ENCODE measurements at regions not wholly inside any gene's neighbourhood (a gene's known extent, or its start where the extent isn't known, plus 50 kb on each side); places are given as distances from the start of the nearest gene placed in this dataset.
"Not testable (repeated sequence)": the region's sequence is repeated elsewhere in the genome, so short reads cannot be mapped to it uniquely, and the experiment has no call there.

GRCh38 chr4:85177679-85178078 is 211.2 kb upstream of the WDFY3 start:
- H3K4me1 ChIP-seq: no peaks in the 10 kb centered on the region
- DNase-seq (ENCODE audit: extremely low spot score): no peak
- H3K4me3 ChIP-seq: no peak overlapping the region
- H3K27ac ChIP-seq (replicated peaks in 1 of 4): no peak overlapping the region
- no peaks in the 10 kb centered on the region for H3K9me3 ChIP-seq
- TF ChIP-seq POLR2AphosphoS5 (IDR thresholded peaks at IDR 0.05) (no peak), POLR2A (IDR thresholded peaks at IDR 0.05; ENCODE audit: low read depth) (no peak), CTCF (IDR thresholded peaks at IDR 0.05) (no peak), EP300 (IDR thresholded peaks at IDR 0.05) (no peak)
- H3K36me3 ChIP-seq: no peaks in the 10 kb centered on the region
- H3K27me3 ChIP-seq: no peaks in the 10 kb centered on the region
- intact Hi-C loops (cut with DNase I): no loop called here

DNA sequence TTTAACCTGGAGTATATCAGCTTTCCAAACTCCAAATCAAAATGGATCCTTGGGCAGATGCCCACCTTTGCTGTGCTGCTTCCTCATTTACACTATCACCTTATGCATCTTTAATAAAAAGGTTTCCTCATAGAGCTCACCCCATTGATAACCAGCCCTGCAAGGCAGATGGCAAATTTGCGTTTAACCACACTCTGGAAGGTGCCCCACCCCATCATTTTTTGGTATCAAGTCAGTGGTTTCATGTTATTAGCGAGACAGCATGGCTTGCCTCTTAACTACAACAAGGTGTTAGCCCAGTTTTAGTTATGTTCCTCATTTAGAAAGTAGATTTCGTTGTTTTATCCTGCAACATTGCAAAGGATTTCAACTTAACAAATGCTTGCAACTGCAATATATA is 214.0 kb upstream of the WDFY3 start:
- TF ChIP-seq POLR2A (IDR thresholded peaks at IDR 0.05; ENCODE audit: low read depth) (no peak), CTCF (IDR thresholded peaks at IDR 0.05) (no peak), POLR2AphosphoS5 (IDR thresholded peaks at IDR 0.05) (no peak)
- H3K27me3 ChIP-seq: no peaks in the 10 kb centered on the region
- no peak for DNase-seq (ENCODE audit: extremely low spot score)
- no peak overlapping the region for H3K27ac ChIP-seq (replicated peaks in 1 of 4)
- H3K4me1 ChIP-seq: no peaks in the 10 kb centered on the region
- no peaks in the 10 kb centered on the region for H3K9me3 ChIP-seq
- no peak overlapping the region for H3K4me3 ChIP-seq
- WGBS: 76% methylated on average over 3 of the region's 3 CpGs
- H3K36me3 ChIP-seq: no peaks in the 10 kb centered on the region
- intact Hi-C loops (cut with DNase I): no loop called here

GRCh38 chr4:85187106-85187505 is 220.6 kb upstream of the WDFY3 start:
- H3K27me3 ChIP-seq: no peaks in the 10 kb centered on the region
- H3K36me3 ChIP-seq: no peaks in the 10 kb centered on the region
- H3K4me1 ChIP-seq: no peaks in the 10 kb centered on the region
- no peak for DNase-seq (ENCODE audit: extremely low spot score)
- 81% methylated on average over 1 of the region's 1 CpG for WGBS
- TF ChIP-seq POLR2A (IDR thresholded peaks at IDR 0.05; ENCODE audit: low read depth) (no peak), CTCF (IDR thresholded peaks at IDR 0.05) (no peak), POLR2AphosphoS5 (IDR thresholded peaks at IDR 0.05) (no peak), EP300 (IDR thresholded peaks at IDR 0.05) (no peak)
- H3K4me3 ChIP-seq: no peak overlapping the region
- intact Hi-C loops (cut with DNase I): no loop called here
- no peaks in the 10 kb centered on the region for H3K9me3 ChIP-seq
- H3K27ac ChIP-seq (replicated peaks in 1 of 4): no peak overlapping the region

DNA sequence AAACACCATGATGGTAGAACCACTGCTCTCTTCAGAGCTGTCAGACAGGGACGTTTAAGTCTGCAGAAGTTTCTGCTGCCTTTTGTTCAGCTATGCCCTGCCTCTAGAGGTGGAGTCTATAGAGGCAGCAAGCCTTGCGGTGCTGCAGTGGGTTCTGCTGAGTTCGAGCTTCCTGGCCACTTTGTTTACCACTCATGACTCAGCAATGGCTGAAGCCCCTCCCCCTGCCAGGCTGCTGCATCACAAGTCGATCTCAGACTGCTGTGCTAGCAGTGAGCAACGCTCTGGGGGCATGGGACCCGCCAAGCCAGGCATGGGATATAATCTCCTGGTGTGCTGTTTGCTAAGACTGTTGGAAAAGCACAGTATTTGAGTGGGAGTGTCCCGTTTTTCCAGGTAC is 229.5 kb upstream of the WDFY3 start:
- 59% methylated on average over 4 of the region's 7 CpGs for WGBS
- H3K27ac ChIP-seq (replicated peaks in 1 of 4); DNase-seq (ENCODE audit: extremely low spot score); H3K4me1 ChIP-seq; H3K36me3 ChIP-seq; intact Hi-C loops (cut with DNase I); H3K27me3 ChIP-seq; H3K4me3 ChIP-seq: not testable (repeated sequence)
- H3K9me3 ChIP-seq: peaks cover 0 to 22% (median 13%) of the 10 kb centered on the region in 4 donors

DNA sequence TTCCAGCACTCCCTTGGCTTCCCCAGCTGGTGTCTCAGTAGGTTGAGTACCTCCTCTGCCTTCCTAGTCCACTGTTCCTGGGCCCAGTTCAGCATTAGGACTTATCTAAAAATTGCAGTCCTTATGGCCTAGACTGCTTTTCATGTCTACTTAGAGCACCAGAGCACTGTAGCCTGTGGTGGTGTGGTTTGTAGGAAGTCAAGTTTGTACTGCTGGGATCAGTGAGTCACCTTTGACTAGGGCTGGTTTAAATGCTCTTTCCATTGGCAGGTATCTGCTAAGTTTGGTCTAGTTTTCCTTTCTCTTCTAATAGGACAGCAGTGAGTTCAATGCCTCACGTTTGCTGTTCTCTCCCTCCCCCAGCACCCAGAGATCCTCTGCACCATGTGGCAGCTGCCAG is 233.6 kb upstream of the WDFY3 start:
- Histone ChIP-seq H3K27me3 (no peaks in the 10 kb centered on the region), H3K27ac (replicated peaks in 1 of 4) (no peak overlapping the region), H3K9me3 (peaks cover 0 to 32% (median 16%) of the 10 kb centered on the region in 4 donors), H3K4me1 (no peaks in the 10 kb centered on the region), H3K4me3 (no peak overlapping the region), H3K36me3 (no peaks in the 10 kb centered on the region)
- TF ChIP-seq CTCF (IDR thresholded peaks at IDR 0.05) (no peak), POLR2AphosphoS5 (IDR thresholded peaks at IDR 0.05) (no peak), POLR2A (IDR thresholded peaks at IDR 0.05; ENCODE audit: low read depth) (no peak), EP300 (IDR thresholded peaks at IDR 0.05) (no peak)
- intact Hi-C loops (cut with DNase I): no loop called here
- no peak for DNase-seq (ENCODE audit: extremely low spot score)
- WGBS: 64% methylated on average over 1 of the region's 1 CpG

Measured in esophagus muscularis mucosa (tissue), 4 donors.